WTC11 (cell line): ENCODE measurements at regions not wholly inside any gene's neighbourhood (a gene's known extent, or its start where the extent isn't known, plus 50 kb on each side); places are given as distances from the start of the nearest gene placed in this dataset.
A peak's percentile ranks its signal among the peaks of the same experiment; 100 is the strongest.

Source experiments
- ATAC-seq: fragments of 200-7000 bp; cut with Tn5 transposase; 2 replicates; pipeline ENCODE4 v1.10.0; 2021; ENCODE audit warnings: mild to moderate bottlenecking, moderate library complexity
- CTCF ChIA-PET: fragments of 300-600 bp; sonication (Branson Sonifier 250); formaldehyde crosslinking; loops from one replicate; lab custom pipeline; 2021; ENCODE audit warnings: antibody characterized with exemption; lab: Charles Lee
- POLR2A ChIA-PET: fragments of 350-600 bp; sonication (Branson Sonifier 250); formaldehyde crosslinking; loops from one replicate; lab custom pipeline; 2021; ENCODE audit warnings: antibody characterized with exemption; lab: Charles Lee
- DNase-seq: peaks from one replicate; pipeline ENCODE4 v3.0.0; 2021; ENCODE audit warnings: low spot score
- H3K27ac Mint-ChIP-seq: 2 replicates; pipeline ENCODE4 v1.8.0; 2021; ENCODE audit warnings: mixed read lengths
- H3K27me3 Mint-ChIP-seq: 2 replicates; pipeline ENCODE4 v1.8.0; 2021; ENCODE audit warnings: low read depth, mild to moderate bottlenecking, moderate library complexity, mixed read lengths
- H3K36me3 Mint-ChIP-seq: 2 replicates; pipeline ENCODE4 v1.8.0; 2021; ENCODE audit warnings: mixed read lengths
- H3K4me1 Mint-ChIP-seq: 2 replicates; pipeline ENCODE4 v1.8.0; 2022; ENCODE audit warnings: mixed read lengths
- H3K4me3 Mint-ChIP-seq: 2 replicates; pipeline ENCODE4 v1.8.0; 2021; ENCODE audit warnings: mild to moderate bottlenecking, moderate library complexity, mixed read lengths
- H3K9me3 Mint-ChIP-seq: 2 replicates; pipeline ENCODE4 v1.8.0; 2021; ENCODE audit warnings: mixed read lengths
- ATF1 ChIP-seq: sonication (generic); formaldehyde crosslinking; IDR thresholded peaks from 2 replicates; pipeline ENCODE4 v1.8.1; 2023; ENCODE audit warnings: mild to moderate bottlenecking, moderate library complexity, missing genetic modification reagents
- ATF6 ChIP-seq: sonication (generic); formaldehyde crosslinking; IDR thresholded peaks from 2 replicates; pipeline ENCODE4 v1.8.1; 2023; ENCODE audit warnings: mild to moderate bottlenecking, missing genetic modification reagents
- CBFB ChIP-seq: sonication (generic); formaldehyde crosslinking; IDR thresholded peaks from 2 replicates; pipeline ENCODE4 v1.8.1; 2022; ENCODE audit warnings: mild to moderate bottlenecking, low read depth, missing genetic modification reagents
- ERG ChIP-seq: fragments of 250-450 bp; sonication (Bioruptor Pico); IDR thresholded peaks from 2 replicates; pipeline ENCODE4 v1.8.0; 2021; ENCODE audit warnings: mild to moderate bottlenecking
- JAZF1 ChIP-seq: fragments of 250-450 bp; sonication (Bioruptor Pico); IDR thresholded peaks from 2 replicates; pipeline ENCODE4 v1.9.0; 2021; ENCODE audit warnings: moderate library complexity, mild to moderate bottlenecking, inconsistent platforms
- MAX ChIP-seq: sonication (generic); formaldehyde crosslinking; IDR thresholded peaks from 2 replicates; pipeline ENCODE4 v1.8.0; 2022; ENCODE audit warnings: mild to moderate bottlenecking, missing genetic modification reagents
- MXD4 ChIP-seq: fragments of 250-450 bp; sonication (Bioruptor Pico); IDR thresholded peaks from 2 replicates; pipeline ENCODE4 v1.8.0; 2021; ENCODE audit warnings: mild to moderate bottlenecking, moderate library complexity, borderline replicate concordance
- NR2C2 ChIP-seq: sonication (generic); formaldehyde crosslinking; IDR thresholded peaks from 2 replicates; pipeline ENCODE4 v1.8.0; 2022; ENCODE audit warnings: mild to moderate bottlenecking, missing genetic modification reagents
- SP1 ChIP-seq: sonication (generic); formaldehyde crosslinking; conservative IDR thresholded peaks from 2 replicates; pipeline ENCODE4 v1.8.1; 2022; ENCODE audit warnings: missing genetic modification reagents
- TCF7 ChIP-seq: sonication (generic); formaldehyde crosslinking; IDR thresholded peaks from 2 replicates; pipeline ENCODE4 v1.8.0; 2022; ENCODE audit warnings: mild to moderate bottlenecking, low read depth, missing genetic modification reagents, moderate library complexity
- TEAD1 ChIP-seq: sonication (generic); formaldehyde crosslinking; IDR thresholded peaks from 2 replicates; pipeline ENCODE4 v1.8.0; 2022; ENCODE audit warnings: mild to moderate bottlenecking, missing genetic modification reagents
- USF2 ChIP-seq: sonication (generic); formaldehyde crosslinking; IDR thresholded peaks from 2 replicates; pipeline ENCODE4 v1.8.1; 2023; ENCODE audit warnings: mild to moderate bottlenecking, missing genetic modification reagents, moderate library complexity
- ZNF121 ChIP-seq: sonication (generic); formaldehyde crosslinking; IDR thresholded peaks from 2 replicates; pipeline ENCODE4 v1.8.0; 2023; ENCODE audit warnings: missing genetic modification reagents
- ZNF263 ChIP-seq: sonication (generic); formaldehyde crosslinking; IDR thresholded peaks from 2 replicates; pipeline ENCODE4 v1.8.1; 2022; ENCODE audit warnings: low read depth, mild to moderate bottlenecking, moderate library complexity, missing genetic modification reagents
- ZNF396 ChIP-seq: fragments of 250-450 bp; sonication (Bioruptor Pico); IDR thresholded peaks from 2 replicates; pipeline ENCODE4 v1.8.0; 2021; ENCODE audit warnings: mild to moderate bottlenecking, moderate library complexity, borderline replicate concordance
- ZNF423 ChIP-seq: fragments of 250-450 bp; sonication (Bioruptor Pico); IDR thresholded peaks from 2 replicates; pipeline ENCODE4 v2.1.2; 2022; ENCODE audit warnings: mild to moderate bottlenecking, moderate library complexity
- ZNF532 ChIP-seq: fragments of 250-450 bp; sonication (Bioruptor Pico); IDR thresholded peaks from 2 replicates; pipeline ENCODE4 v1.9.0; 2021; ENCODE audit warnings: mild to moderate bottlenecking, borderline replicate concordance
- ZNF671 ChIP-seq: fragments of 250-450 bp; sonication (Bioruptor Pico); IDR thresholded peaks from 2 replicates; pipeline ENCODE4 v1.8.0; 2021; ENCODE audit warnings: mild to moderate bottlenecking

- TF ChIP-seq NR2C2 (CRISPR knock-in tag) (no peak), MXD4 (no peak), ZNF263 (CRISPR knock-in tag) (no peak), ZNF396 (CRISPR knock-in tag) (no peak), CBFB (CRISPR knock-in tag) (no peak), USF2 (no peak), ZNF121 (no peak), TEAD1 (CRISPR knock-in tag) (no peak), JAZF1 (CRISPR knock-in tag) (no peak)
Measured at GRCh38 chr6:15754706-15755079, 91.9 kb upstream of the DTNBP1 start (continued).

GRCh38 chr6:15754035-15754705, 91.3 kb upstream of the DTNBP1 start:
- peak; percentile 91 for ATAC-seq
- H3K4me1 Mint-ChIP-seq: peaks cover 16% of the 10 kb centered on the region
- no peak overlapping the region for H3K27ac Mint-ChIP-seq
- H3K9me3 Mint-ChIP-seq: peaks cover 14% of the 10 kb centered on the region
- TF ChIP-seq MXD4: no peak
- peak; percentile 91 for TF ChIP-seq MAX (CRISPR knock-in tag)
- TF ChIP-seq ZNF532 (CRISPR knock-in tag): peak; percentile 55; the same call in 1 of the 2 replicates
- no peak for TF ChIP-seq ATF6 (CRISPR knock-in tag)
- TF ChIP-seq, all 79 proteins: peak for 2
- Mint-ChIP-seq H3K36me3 (peaks cover 6% of the 10 kb centered on the region; the same call in 1 of the 2 replicates), H3K27me3 (peaks cover 3% of the 10 kb centered on the region; the same call in 1 of the 2 replicates), H3K4me3 (no peak overlapping the region)
- DNase-seq: no peak
- ChIA-PET CTCF (no interaction called here), POLR2A (no interaction called here)

- H3K4me1 Mint-ChIP-seq: peaks cover 16% of the 10 kb centered on the region
- ChIA-PET POLR2A (no interaction called here), CTCF (interaction anchor here (0.9 to 1.4 kb wide), 4 partner anchors 13 to 430 kb away, joined by 3 to 6 read pairs (median 4); no protein-coding TSS in a partner anchor)
- ATAC-seq (peak; percentile 64), DNase-seq (no peak)
- 0 out of 2 replicates have a peak, but pooled peaks cover under 1% of the 10 kb centered on the region for H3K36me3 Mint-ChIP-seq
- H3K27ac Mint-ChIP-seq: no peak overlapping the region
- H3K9me3 Mint-ChIP-seq: peaks cover 7% of the 10 kb centered on the region
- H3K27me3 Mint-ChIP-seq: peaks cover under 1% of the 10 kb centered on the region; the same call in 1 of the 2 replicates
- no peak overlapping the region for H3K4me3 Mint-ChIP-seq
- TF ChIP-seq ZNF423 (CRISPR knock-in tag): no peak
- no peak for TF ChIP-seq ERG (CRISPR knock-in tag)
- no peak for TF ChIP-seq ATF1 (CRISPR knock-in tag)
- TF ChIP-seq JAZF1 (CRISPR knock-in tag): no peak
- TF ChIP-seq SP1 (CRISPR knock-in tag): no peak
- TF ChIP-seq ZNF671 (CRISPR knock-in tag): no peak
- no peak for TF ChIP-seq ZNF532 (CRISPR knock-in tag)
- TF ChIP-seq TCF7: no peak
Measured at GRCh38 chr6:15752820-15753219, 90.0 kb upstream of the DTNBP1 start.
